Thyroid gland (tissue), 4 donors: ENCODE measurements at regions not wholly inside any gene's neighbourhood (a gene's known extent, or its start where the extent isn't known, plus 50 kb on each side); places are given as distances from the start of the nearest gene placed in this dataset.

ENCODE experiments used
- DNase-seq, 2 donors: peaks; one replicate each; pipeline ENCODE4 v3.0.0-alpha.2; 2019
- H3K27ac ChIP-seq, 3 donors: fragments of 200-600 bp; sonication (generic); 1 replicate in 2 of 3; 2 replicates in 1 of 3; pipeline ENCODE4 v1.5.1; 2016 to 2019; ENCODE audit warnings: mild to moderate bottlenecking in 1 of 3, moderate library complexity in 1 of 3
- H3K27me3 ChIP-seq: fragments of 200-600 bp; sonication (generic); one replicate; pipeline ENCODE4 v1.5.1; 2019
- H3K36me3 ChIP-seq, 2 donors: fragments of 200-600 bp; sonication (generic); one replicate each; pipeline ENCODE4 v1.5.1; 2016 to 2019
- H3K4me1 ChIP-seq, 2 donors: fragments of 200-600 bp; sonication (generic); one replicate each; pipeline ENCODE4 v1.5.1; 2017 to 2019
- H3K4me3 ChIP-seq, 3 donors: fragments of 200-600 bp; sonication (generic); replicated peaks in 1 of 3; 1 replicate in 2 of 3; 2 replicates in 1 of 3; pipeline ENCODE4 v1.5.1; 2016; ENCODE audit warnings: mild to moderate bottlenecking in 1 of 3
- H3K9me3 ChIP-seq: fragments of 200-600 bp; sonication (generic); one replicate; pipeline ENCODE4 v1.5.1; 2017
- CTCF ChIP-seq, 6 experiments: fragments of 200-600 bp in 3 of 6; fragments of 450-650 bp in 3 of 6; sonication (generic) in 3 of 6; IDR thresholded peaks; one replicate each; pipeline ENCODE4 v1.5.1; 2016 to 2019; ENCODE audit warnings: antibody characterized with exemption in 6 of 6, mild to moderate bottlenecking in 2 of 6, inconsistent platforms in 1 of 6, moderate library complexity in 1 of 6
- POLR2A ChIP-seq, 2 donors: fragments of 450-650 bp; IDR thresholded peaks; one replicate each; pipeline ENCODE4 v1.6.1; 2017; ENCODE audit warnings: antibody characterized with exemption in 2 of 2, mild to moderate bottlenecking in 2 of 2, moderate library complexity in 1 of 2
- WGBS, 2 donors: methylation state at CpG; one replicate each; pipeline ENCODE4 v1.1.5; 2017; 5-methylcytosine and 5-hydroxymethylcytosine counted together
- intact Hi-C: fragments of 100-400 bp; cut with DNase I; formaldehyde crosslinking; loops from one replicate; pipeline ENCODE4 v1.15.1; 2023

GRCh38 chr16:79765901-79766394 is 165.4 kb upstream of the MAF start:
- intact Hi-C loops = no loop called here

GRCh38 chr16:79765431-79765830 is 164.9 kb upstream of the MAF start:
- Histone ChIP-seq H3K4me3 (no peak overlapping the region), H3K4me1 (peaks cover 26% of the 10 kb centered on the region in 2 donors), H3K36me3 (no peaks in the 10 kb centered on the region), H3K9me3 (no peaks in the 10 kb centered on the region), H3K27me3 (no peaks in the 10 kb centered on the region), H3K27ac (no peak overlapping the region)
- no peak for TF ChIP-seq CTCF (IDR thresholded peaks at IDR 0.05)
- no peak for TF ChIP-seq POLR2A (IDR thresholded peaks at IDR 0.05)
- DNase-seq = no peak
- WGBS, 2 donors = 76 to 88% methylated on average over 1 of the region's 1 CpG
- intact Hi-C loops = no loop called here

More at GRCh38 chr16:79765901-79766394, 165.4 kb upstream of the MAF start:
- no peak overlapping the region for H3K4me3 ChIP-seq
- no peaks in the 10 kb centered on the region for H3K36me3 ChIP-seq
- 92 to 97% methylated on average over 2 of the region's 2 CpGs for WGBS, 2 donors
- H3K9me3 ChIP-seq = no peaks in the 10 kb centered on the region
- DNase-seq = no peak
- H3K4me1 ChIP-seq = peaks cover 26% of the 10 kb centered on the region in 2 donors
- no peaks in the 10 kb centered on the region for H3K27me3 ChIP-seq
- TF ChIP-seq POLR2A (IDR thresholded peaks at IDR 0.05) = no peak
- no peak overlapping the region for H3K27ac ChIP-seq

- intact Hi-C loops = no loop called here
- H3K27ac ChIP-seq = no peak overlapping the region
- no peaks in the 10 kb centered on the region for H3K36me3 ChIP-seq
- H3K4me3 ChIP-seq = no peak overlapping the region
- peaks cover 21 to 23% of the 10 kb centered on the region in 2 donors for H3K4me1 ChIP-seq
- WGBS, 2 donors = 60 to 65% methylated on average over 8 of the region's 8 CpGs
- DNase-seq = no peak
- no peaks in the 10 kb centered on the region for H3K27me3 ChIP-seq
- no peaks in the 10 kb centered on the region for H3K9me3 ChIP-seq
- TF ChIP-seq CTCF (IDR thresholded peaks at IDR 0.05) (no peak), POLR2A (IDR thresholded peaks at IDR 0.05) (no peak)
These were observed 164.0 kb upstream of the MAF start for GRCh38 chr16:79764415-79765110.

- no peak overlapping the region for H3K27ac ChIP-seq
- no peaks in the 10 kb centered on the region for H3K36me3 ChIP-seq
- H3K4me3 ChIP-seq = no peak overlapping the region
- no peaks in the 10 kb centered on the region for H3K4me1 ChIP-seq
- WGBS, 2 donors = 92 to 96% methylated on average over 3 of the region's 3 CpGs
- intact Hi-C loops = no loop called here
- no peaks in the 10 kb centered on the region for H3K27me3 ChIP-seq
- no peak for DNase-seq
- no peak for TF ChIP-seq CTCF (IDR thresholded peaks at IDR 0.05)
- no peak for TF ChIP-seq POLR2A (IDR thresholded peaks at IDR 0.05)
- H3K9me3 ChIP-seq = no peaks in the 10 kb centered on the region
These were observed 161.7 kb upstream of the MAF start for GRCh38 chr16:79762217-79762616.

- Histone ChIP-seq H3K4me1 (no peaks in the 10 kb centered on the region), H3K9me3 (no peaks in the 10 kb centered on the region), H3K27ac (no peak overlapping the region), H3K36me3 (no peaks in the 10 kb centered on the region), H3K4me3 (no peak overlapping the region), H3K27me3 (no peaks in the 10 kb centered on the region)
- intact Hi-C loops = no loop called here
- no peak for TF ChIP-seq POLR2A (IDR thresholded peaks at IDR 0.05)
- no peak for TF ChIP-seq CTCF (IDR thresholded peaks at IDR 0.05)
- DNase-seq = no peak
- 96 to 97% methylated on average over 15 of the region's 15 CpGs for whole genome bisulfite sequencing, 2 donors
These were observed 158.2 kb upstream of the MAF start for GRCh38 chr16:79758615-79759346.
